ENCODE measurements at regions not wholly inside any gene's neighbourhood (a gene's known extent, or its start where the extent isn't known, plus 50 kb on each side); places are given as distances from the start of the nearest gene placed in this dataset.

- no peak for DNase-seq
These were observed 267.3 kb downstream of the NR2F1-AS1 start for GRCh38 chr5:93313672-93314071.

GRCh38 chr5:93311881-93312280, 269.1 kb downstream of the NR2F1-AS1 start:
- DNase-seq: no peak

GRCh38 chr5:93307557-93307956, 273.5 kb downstream of the NR2F1-AS1 start:
- DNase-seq: no peak

- DNase-seq: no peak
These were observed 275.0 kb downstream of the NR2F1-AS1 start for GRCh38 chr5:93305984-93306383.

- DNase-seq: no peak
These were observed 276.4 kb downstream of the NR2F1-AS1 start for GRCh38 chr5:93304456-93305250.

- DNase-seq: no peak
These were observed 277.7 kb downstream of the NR2F1-AS1 start for GRCh38 chr5:93303291-93303691.

GRCh38 chr5:93302711-93303110, 278.3 kb downstream of the NR2F1-AS1 start:
- no peak for DNase-seq

- DNase-seq: no peak
These were observed 280.1 kb downstream of the NR2F1-AS1 start for GRCh38 chr5:93300945-93301344.

GRCh38 chr5:93300309-93300923, 280.6 kb downstream of the NR2F1-AS1 start:
- DNase-seq: no peak

- no peak for DNase-seq
These were observed 281.2 kb downstream of the NR2F1-AS1 start for GRCh38 chr5:93299681-93300308.

- DNase-seq: no peak
These were observed 283.9 kb downstream of the NR2F1-AS1 start for GRCh38 chr5:93297116-93297515.

- DNase-seq: no peak
These were observed 284.7 kb downstream of the NR2F1-AS1 start for GRCh38 chr5:93296338-93296737.

- DNase-seq: no peak
These were observed 286.0 kb downstream of the NR2F1-AS1 start for GRCh38 chr5:93294996-93295395.

- DNase-seq: no peak
These were observed 286.8 kb downstream of the NR2F1-AS1 start for GRCh38 chr5:93294199-93294598.

- DNase-seq: no peak
These were observed 291.1 kb downstream of the NR2F1-AS1 start for GRCh38 chr5:93289942-93290341.

GRCh38 chr5:93285461-93285860, 295.6 kb downstream of the NR2F1-AS1 start:
- DNase-seq: no peak

- no peak for DNase-seq
These were observed 298.8 kb downstream of the NR2F1-AS1 start for GRCh38 chr5:93281980-93282772.

GRCh38 chr5:93280518-93280917, 300.5 kb downstream of the NR2F1-AS1 start:
- DNase-seq: no peak

GRCh38 chr5:93279296-93279963, 301.6 kb downstream of the NR2F1-AS1 start:
- DNase-seq: no peak

GRCh38 chr5:93278896-93279295, 302.1 kb downstream of the NR2F1-AS1 start:
- no peak for DNase-seq

- no peak for DNase-seq
These were observed 304.0 kb downstream of the NR2F1-AS1 start for GRCh38 chr5:93277051-93277450.

GRCh38 chr5:93275376-93275775, 305.6 kb downstream of the NR2F1-AS1 start:
- no peak for DNase-seq

- no peak for DNase-seq
These were observed 306.7 kb downstream of the NR2F1-AS1 start for GRCh38 chr5:93274291-93274690.
